ENCODE measurements at regions not wholly inside any gene's neighbourhood (a gene's known extent, or its start where the extent isn't known, plus 50 kb on each side); places are given as distances from the start of the nearest gene placed in this dataset.

DNA sequence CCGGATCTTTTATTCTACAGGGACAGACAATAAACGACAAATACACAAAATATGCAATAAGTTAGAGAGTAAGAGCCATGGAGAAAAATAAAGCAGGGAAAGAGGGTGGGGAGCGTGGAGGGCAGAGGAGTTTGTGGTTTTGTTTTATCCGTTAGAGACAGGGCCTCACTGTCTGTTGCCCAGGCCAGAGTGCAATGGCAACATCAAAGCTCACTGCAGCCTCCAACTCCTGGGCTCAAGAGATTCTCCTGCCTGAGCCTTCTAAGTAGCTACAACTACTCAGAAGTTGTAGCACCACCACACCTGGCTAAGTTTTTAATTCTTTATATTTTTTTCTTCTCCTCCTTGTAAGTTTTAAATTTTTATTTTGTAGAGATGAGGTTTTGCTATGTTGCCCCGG is 54.5 kb upstream of the CTNNA1 start:
- TF ChIP-seq, protein P1, sequence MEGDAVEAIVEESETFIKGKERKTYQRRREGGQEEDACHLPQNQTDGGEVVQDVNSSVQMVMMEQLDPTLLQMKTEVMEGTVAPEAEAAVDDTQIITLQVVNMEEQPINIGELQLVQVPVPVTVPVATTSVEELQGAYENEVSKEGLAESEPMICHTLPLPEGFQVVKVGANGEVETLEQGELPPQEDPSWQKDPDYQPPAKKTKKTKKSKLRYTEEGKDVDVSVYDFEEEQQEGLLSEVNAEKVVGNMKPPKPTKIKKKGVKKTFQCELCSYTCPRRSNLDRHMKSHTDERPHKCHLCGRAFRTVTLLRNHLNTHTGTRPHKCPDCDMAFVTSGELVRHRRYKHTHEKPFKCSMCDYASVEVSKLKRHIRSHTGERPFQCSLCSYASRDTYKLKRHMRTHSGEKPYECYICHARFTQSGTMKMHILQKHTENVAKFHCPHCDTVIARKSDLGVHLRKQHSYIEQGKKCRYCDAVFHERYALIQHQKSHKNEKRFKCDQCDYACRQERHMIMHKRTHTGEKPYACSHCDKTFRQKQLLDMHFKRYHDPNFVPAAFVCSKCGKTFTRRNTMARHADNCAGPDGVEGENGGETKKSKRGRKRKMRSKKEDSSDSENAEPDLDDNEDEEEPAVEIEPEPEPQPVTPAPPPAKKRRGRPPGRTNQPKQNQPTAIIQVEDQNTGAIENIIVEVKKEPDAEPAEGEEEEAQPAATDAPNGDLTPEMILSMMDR (IDR thresholded peaks at IDR 0.05 in 8 of 11, conservative IDR thresholded peaks at IDR 0.05 in 3 of 11), result no peak
- TF ChIP-seq POLR2AphosphoS5 (IDR thresholded peaks at IDR 0.05) (no peak), POLR2A (IDR thresholded peaks at IDR 0.05) (no peak)
